PC-9 (cell line): ENCODE measurements at regions not wholly inside any gene's neighbourhood (a gene's known extent, or its start where the extent isn't known, plus 50 kb on each side); places are given as distances from the start of the nearest gene placed in this dataset.

Source experiments
- BruUV-seq: library from RNA; stranded (reverse); fragments of 400-500 nt; replicated peaks from 2 replicates; lab custom pipeline; 2021; lab: Mats Ljungman, UMichigan
- CTCF ChIA-PET: fragments of 300-600 bp; sonication (Branson Sonifier 250); formaldehyde crosslinking; loops from one replicate; lab custom pipeline; 2022; ENCODE audit warnings: antibody characterized with exemption; lab: Charles Lee
- POLR2A ChIA-PET: fragments of 300-600 bp; sonication (Branson Sonifier 250); formaldehyde crosslinking; loops from one replicate; lab custom pipeline; 2022; ENCODE audit warnings: antibody characterized with exemption; ENCODE audit not compliant: unreplicated experiment; lab: Charles Lee
- DNase-seq, 2 experiments: peaks; one replicate each; pipeline versions ENCODE4 v3.0.0 to v3.0.0-alpha.2; 2015 to 2022; ENCODE audit warnings: mixed read lengths in 1 of 2
- H2AFZ ChIP-seq: fragments of 200-600 bp; sonication (generic); 2 replicates; pipeline ENCODE4 v1.8.1; 2017; ENCODE audit warnings: antibody characterized with exemption
- H3F3A ChIP-seq: fragments of 200-600 bp; sonication (generic); 2 replicates; pipeline ENCODE4 v1.8.1; 2017; ENCODE audit warnings: antibody characterized with exemption, mild to moderate bottlenecking, low read depth; ENCODE audit not compliant: insufficient read depth
- H3K27ac ChIP-seq: fragments of 200-600 bp; sonication (generic); 2 replicates; pipeline ENCODE4 v1.6.1; 2016; ENCODE audit warnings: mixed run types
- H3K27me3 ChIP-seq: fragments of 200-600 bp; sonication (generic); 2 replicates; pipeline ENCODE4 v1.6.1; 2016; ENCODE audit warnings: low read depth, mixed run types; ENCODE audit not compliant: insufficient read depth
- H3K36me3 ChIP-seq: fragments of 200-600 bp; sonication (generic); 2 replicates; pipeline ENCODE4 v1.6.1; 2016; ENCODE audit warnings: low read depth, mixed run types
- H3K4me1 ChIP-seq: fragments of 200-600 bp; sonication (generic); replicated peaks from 2 replicates; pipeline ENCODE4 v1.6.1; 2016; ENCODE audit warnings: mixed run types; ENCODE audit not compliant: insufficient read depth
- H3K4me2 ChIP-seq: fragments of 200-600 bp; sonication (generic); 2 replicates; pipeline ENCODE4 v1.6.1; 2017; ENCODE audit warnings: mixed run types
- H3K4me3 ChIP-seq: fragments of 200-600 bp; sonication (generic); 2 replicates; pipeline ENCODE4 v1.6.1; 2016; ENCODE audit warnings: mixed run types
- H3K79me2 ChIP-seq: fragments of 200-600 bp; sonication (generic); 2 replicates; pipeline ENCODE4 v1.6.1; 2017; ENCODE audit warnings: low read depth, mixed run types
- H3K9me2 ChIP-seq: fragments of 200-600 bp; sonication (generic); 2 replicates; pipeline ENCODE4 v1.8.1; 2017; ENCODE audit warnings: mild to moderate bottlenecking; ENCODE audit not compliant: insufficient read depth
- H3K9me3 ChIP-seq: fragments of 200-600 bp; sonication (generic); 2 replicates; pipeline ENCODE4 v1.8.1; 2016; ENCODE audit warnings: low read depth; ENCODE audit not compliant: insufficient read depth
- H4K20me1 ChIP-seq: fragments of 200-600 bp; sonication (generic); 2 replicates; pipeline ENCODE4 v1.8.1; 2017; ENCODE audit not compliant: insufficient read depth
- EZH2 ChIP-seq: fragments of 200-600 bp; sonication (generic); IDR thresholded peaks from 2 replicates; pipeline ENCODE4 v1.8.0; 2017; ENCODE audit warnings: antibody characterized with exemption, low read depth
- intact Hi-C: fragments of 100-400 bp; cut with micrococcal nuclease; formaldehyde crosslinking; loops from one replicate; pipeline ENCODE4 v1.10.0; 2022; ENCODE audit not compliant: unreplicated experiment
- TF ChIP-seq, protein P1 (sequence below): fragments of 200-600 bp; sonication (generic); conservative IDR thresholded peaks from 2 replicates; pipeline ENCODE4 v1.6.1; 2017; ENCODE audit warnings: mixed run types, antibody characterized with exemption, mild to moderate bottlenecking, moderate library complexity

DNA sequence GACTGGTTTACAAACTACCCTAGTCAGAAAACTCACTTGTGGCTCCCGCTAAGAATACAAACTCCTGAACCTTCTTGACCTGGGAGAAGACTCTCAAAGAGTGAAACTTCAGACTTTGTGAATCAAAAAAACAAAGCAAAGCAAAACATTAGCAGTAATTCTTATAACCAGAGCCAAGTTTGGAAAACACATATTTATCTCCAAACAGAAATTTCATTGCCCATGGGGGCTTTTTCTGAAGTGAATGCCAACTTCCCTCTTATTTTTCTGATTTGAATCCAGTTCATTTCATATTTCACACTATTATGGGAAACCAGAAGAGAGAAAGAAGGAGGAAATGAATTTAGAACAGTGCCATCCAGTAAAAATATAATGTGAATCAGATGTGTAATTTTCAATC is 55.7 kb upstream of the ZNF385D start:
- Histone ChIP-seq H3F3A (no peaks in the 10 kb centered on the region), H4K20me1 (no peaks in the 10 kb centered on the region), H3K79me2 (no peaks in the 10 kb centered on the region), H2AFZ (no peak overlapping the region), H3K4me2 (no peak overlapping the region), H3K4me1 (no peaks in the 10 kb centered on the region), H3K27me3 (no peaks in the 10 kb centered on the region), H3K27ac (no peak overlapping the region), H3K9me2 (no peaks in the 10 kb centered on the region), H3K4me3 (no peak overlapping the region), H3K9me3 (no peaks in the 10 kb centered on the region), H3K36me3 (no peaks in the 10 kb centered on the region)
- intact Hi-C loops, result no loop called here
- DNase-seq, result no peak
- TF ChIP-seq, protein P1, sequence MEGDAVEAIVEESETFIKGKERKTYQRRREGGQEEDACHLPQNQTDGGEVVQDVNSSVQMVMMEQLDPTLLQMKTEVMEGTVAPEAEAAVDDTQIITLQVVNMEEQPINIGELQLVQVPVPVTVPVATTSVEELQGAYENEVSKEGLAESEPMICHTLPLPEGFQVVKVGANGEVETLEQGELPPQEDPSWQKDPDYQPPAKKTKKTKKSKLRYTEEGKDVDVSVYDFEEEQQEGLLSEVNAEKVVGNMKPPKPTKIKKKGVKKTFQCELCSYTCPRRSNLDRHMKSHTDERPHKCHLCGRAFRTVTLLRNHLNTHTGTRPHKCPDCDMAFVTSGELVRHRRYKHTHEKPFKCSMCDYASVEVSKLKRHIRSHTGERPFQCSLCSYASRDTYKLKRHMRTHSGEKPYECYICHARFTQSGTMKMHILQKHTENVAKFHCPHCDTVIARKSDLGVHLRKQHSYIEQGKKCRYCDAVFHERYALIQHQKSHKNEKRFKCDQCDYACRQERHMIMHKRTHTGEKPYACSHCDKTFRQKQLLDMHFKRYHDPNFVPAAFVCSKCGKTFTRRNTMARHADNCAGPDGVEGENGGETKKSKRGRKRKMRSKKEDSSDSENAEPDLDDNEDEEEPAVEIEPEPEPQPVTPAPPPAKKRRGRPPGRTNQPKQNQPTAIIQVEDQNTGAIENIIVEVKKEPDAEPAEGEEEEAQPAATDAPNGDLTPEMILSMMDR, result no peak
- no peak for TF ChIP-seq EZH2
- ChIA-PET POLR2A (no interaction called here), CTCF (no interaction called here)
- no TSS peak for BruUV-seq

DNA sequence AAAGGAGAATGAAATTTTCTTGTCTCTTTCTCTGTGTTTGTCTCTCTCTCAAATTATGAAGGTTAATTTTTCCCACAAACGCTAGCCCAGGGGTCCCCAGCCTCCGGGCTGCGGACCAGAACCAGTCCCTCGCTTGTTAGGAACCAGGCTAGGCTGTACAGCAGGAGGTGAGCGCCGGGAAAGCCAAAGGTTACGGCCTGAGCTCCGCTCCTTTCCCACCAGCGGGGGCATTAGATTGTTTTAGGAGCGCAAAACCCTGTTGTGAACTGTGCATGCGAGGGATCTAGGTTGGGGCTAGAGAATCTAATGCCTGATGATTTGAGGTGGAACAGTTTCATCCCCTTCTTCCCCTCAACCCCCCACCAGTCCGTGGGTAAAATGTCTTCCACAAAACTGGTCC is 74.7 kb upstream of the ZNF385D start:
- no peak for TF ChIP-seq EZH2
- TF ChIP-seq, protein P1, result no peak
- no TSS peak for BruUV-seq
- Histone ChIP-seq H3F3A (no peaks in the 10 kb centered on the region), H2AFZ (no peak overlapping the region), H3K27me3 (no peaks in the 10 kb centered on the region), H3K9me2 (no peaks in the 10 kb centered on the region), H3K36me3 (no peaks in the 10 kb centered on the region), H3K4me3 (no peak overlapping the region), H3K4me2 (no peak overlapping the region), H3K4me1 (no peaks in the 10 kb centered on the region), H4K20me1 (no peaks in the 10 kb centered on the region), H3K79me2 (no peaks in the 10 kb centered on the region), H3K27ac (no peak overlapping the region), H3K9me3 (no peaks in the 10 kb centered on the region)
- CTCF ChIA-PET, result no interaction called here
- no peak for DNase-seq
- POLR2A ChIA-PET, result no interaction called here
- intact Hi-C loops, result no loop called here

DNA sequence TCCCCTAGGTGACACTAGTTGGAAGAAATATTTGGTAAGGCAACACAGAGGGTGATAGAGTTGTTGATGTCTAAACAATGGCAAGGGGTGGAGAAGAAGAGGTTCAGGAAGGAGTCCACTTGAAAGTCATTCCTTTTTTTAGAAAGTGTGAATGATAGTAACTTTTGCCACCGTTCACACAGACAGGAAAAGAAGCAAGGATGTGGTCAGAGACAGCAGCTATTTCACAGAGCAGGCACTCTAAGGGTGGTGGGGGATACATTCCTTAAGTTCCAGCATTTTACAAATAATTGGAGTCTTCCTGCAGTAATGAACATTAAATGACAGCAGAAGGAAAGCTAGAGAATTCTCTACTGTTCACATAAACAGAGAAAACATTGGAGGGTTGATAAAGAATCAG is 75.4 kb upstream of the ZNF385D start:
- Histone ChIP-seq H4K20me1 (no peaks in the 10 kb centered on the region), H3K9me2 (no peaks in the 10 kb centered on the region), H3K4me2 (no peak overlapping the region), H3K4me1 (no peaks in the 10 kb centered on the region), H3K27me3 (no peaks in the 10 kb centered on the region), H3K36me3 (no peaks in the 10 kb centered on the region), H3K79me2 (no peaks in the 10 kb centered on the region), H2AFZ (no peak overlapping the region), H3K9me3 (no peaks in the 10 kb centered on the region), H3F3A (no peaks in the 10 kb centered on the region), H3K27ac (no peak overlapping the region), H3K4me3 (no peak overlapping the region)
- TF ChIP-seq EZH2, result no peak
- TF ChIP-seq, protein P1, result no peak
- ChIA-PET POLR2A (no interaction called here), CTCF (no interaction called here)
- no peak for DNase-seq
- BruUV-seq, result no TSS peak
- intact Hi-C loops, result no loop called here
